Stimulated activated CD8-positive, alpha-beta memory T cell treated with anti-CD3 and anti-CD28 coated beads, Interleukin-4, amount 100 ng/mL, for 48 hours (primary cell): ENCODE measurements at regions not wholly inside any gene's neighbourhood (a gene's known extent, or its start where the extent isn't known, plus 50 kb on each side); places are given as distances from the start of the nearest gene placed in this dataset.
"Not testable (repeated sequence)": the region's sequence is repeated elsewhere in the genome, so short reads cannot be mapped to it uniquely, and the experiment has no call there.

ENCODE experiments used
- DNase-seq: peaks from one replicate; pipeline ENCODE4 v3.0.0-alpha.2; 2020

GRCh38 chr9:102497709-102498108 lies 497.4 kb upstream of the CYLC2 start:
- DNase-seq: no peak

GRCh38 chr9:102486976-102487375 lies 508.2 kb upstream of the CYLC2 start:
- not testable (repeated sequence) for DNase-seq

- DNase-seq: no peak
Observed at GRCh38 chr9:102483651-102484050, 511.5 kb upstream of the CYLC2 start.

GRCh38 chr9:102482776-102483175 lies 512.4 kb upstream of the CYLC2 start:
- DNase-seq: no peak

GRCh38 chr9:102479191-102479590 lies 515.9 kb upstream of the CYLC2 start:
- DNase-seq: no peak

GRCh38 chr9:102474357-102474756 lies 520.8 kb upstream of the CYLC2 start:
- DNase-seq: no peak

GRCh38 chr9:102469430-102469829 lies 525.7 kb upstream of the CYLC2 start:
- DNase-seq: not testable (repeated sequence)

- DNase-seq: no peak
Observed at GRCh38 chr9:102461156-102461819, 533.8 kb upstream of the CYLC2 start.

GRCh38 chr9:102459828-102460227 lies 535.3 kb upstream of the CYLC2 start:
- no peak for DNase-seq

GRCh38 chr9:102456562-102456961 lies 538.6 kb upstream of the CYLC2 start:
- DNase-seq: no peak

GRCh38 chr9:102445906-102446305 lies 549.2 kb upstream of the CYLC2 start:
- DNase-seq: no peak

GRCh38 chr9:102445181-102445747 lies 549.9 kb upstream of the CYLC2 start:
- DNase-seq: no peak

- no peak for DNase-seq
Observed at GRCh38 chr9:102439583-102439982, 555.5 kb upstream of the CYLC2 start.

- DNase-seq: not testable (repeated sequence)
Observed at GRCh38 chr9:102436599-102436998, 558.5 kb upstream of the CYLC2 start.

GRCh38 chr9:102435427-102435826 lies 559.7 kb upstream of the CYLC2 start:
- no peak for DNase-seq

GRCh38 chr9:102434545-102434944 lies 560.6 kb upstream of the CYLC2 start:
- DNase-seq: no peak

GRCh38 chr9:102428305-102428704 lies 566.8 kb upstream of the CYLC2 start:
- no peak for DNase-seq

- not testable (repeated sequence) for DNase-seq
Observed at GRCh38 chr9:102416251-102416650, 578.9 kb upstream of the CYLC2 start.

GRCh38 chr9:102405218-102405867 lies 589.8 kb upstream of the CYLC2 start:
- no peak for DNase-seq

- DNase-seq: no peak
Observed at GRCh38 chr9:102403514-102403913, 591.6 kb upstream of the CYLC2 start.

GRCh38 chr9:102398205-102398604 lies 596.9 kb upstream of the CYLC2 start:
- no peak for DNase-seq

- DNase-seq: not testable (repeated sequence)
Observed at GRCh38 chr9:102385620-102386019, 609.5 kb upstream of the CYLC2 start.

GRCh38 chr9:102362470-102363132 lies 624.2 kb upstream of the GRIN3A start:
- DNase-seq: no peak

GRCh38 chr9:102360846-102361245 lies 622.4 kb upstream of the GRIN3A start:
- DNase-seq: no peak
